Natural killer cell (primary cell): ENCODE measurements at regions not wholly inside any gene's neighbourhood (a gene's known extent, or its start where the extent isn't known, plus 50 kb on each side); places are given as distances from the start of the nearest gene placed in this dataset.

ENCODE experiments used
- ATAC-seq, 3 donors: fragments of 150-1000 bp in 2 of 3; fragments of 200-7000 bp in 1 of 3; cut with Tn5 transposase; 1 replicate in 1 of 3; 2 replicates in 2 of 3; pipeline ENCODE4 v1.10.0; 2021; ENCODE audit warnings: mild to moderate bottlenecking in 2 of 3, moderate library complexity in 2 of 3
- DNase-seq, 2 donors: peaks; one replicate each; pipeline versions ENCODE4 v3.0.0 to v3.0.0-alpha.2; 2013 to 2021; ENCODE audit warnings: mixed read lengths in 1 of 2
- H3K27ac ChIP-seq: one replicate; pipeline ENCODE4 v1.5.1; 2013; ENCODE audit warnings: mild to moderate bottlenecking, low read length
- H3K27me3 ChIP-seq: one replicate; pipeline ENCODE4 v1.6.1; 2013; ENCODE audit warnings: low read length; ENCODE audit not compliant: control insufficient read depth, insufficient read depth
- H3K36me3 ChIP-seq: one replicate; pipeline ENCODE4 v1.6.1; 2013; ENCODE audit warnings: low read length; ENCODE audit not compliant: control insufficient read depth, insufficient read depth
- H3K4me1 ChIP-seq: one replicate; pipeline ENCODE4 v1.6.1; 2013; ENCODE audit warnings: low read length; ENCODE audit not compliant: control insufficient read depth, insufficient read depth
- H3K4me3 ChIP-seq: one replicate; pipeline ENCODE4 v1.5.1; 2013; ENCODE audit warnings: low read length
- H3K9me3 ChIP-seq: one replicate; pipeline ENCODE4 v1.6.1; 2013; ENCODE audit warnings: low read length; ENCODE audit not compliant: control insufficient read depth, insufficient read depth
- H3K27ac Mint-ChIP-seq, 2 donors: one replicate each; pipeline ENCODE4 v1.8.0; 2022; ENCODE audit warnings: mild to moderate bottlenecking in 2 of 2, mixed read lengths in 2 of 2, moderate library complexity in 1 of 2
- H3K27me3 Mint-ChIP-seq, 2 donors: one replicate each; pipeline ENCODE4 v1.8.0; 2022; ENCODE audit warnings: low read depth in 2 of 2, mixed read lengths in 2 of 2
- H3K36me3 Mint-ChIP-seq: one replicate; pipeline ENCODE4 v1.8.0; 2022; ENCODE audit warnings: mixed read lengths
- H3K4me1 Mint-ChIP-seq, 2 donors: one replicate each; pipeline ENCODE4 v1.8.0; 2022; ENCODE audit warnings: mixed read lengths in 2 of 2
- H3K4me3 Mint-ChIP-seq: one replicate; pipeline ENCODE4 v1.8.0; 2022; ENCODE audit warnings: mild to moderate bottlenecking, moderate library complexity, mixed read lengths
- H3K9me3 Mint-ChIP-seq, 2 donors: one replicate each; pipeline ENCODE4 v1.8.0; 2022; ENCODE audit warnings: mixed read lengths in 2 of 2
- WGBS: methylation state at CpG from one replicate; pipeline ENCODE4 v1.1.7; 2013; ENCODE audit warnings: missing lambda C conversion rate; ENCODE audit not compliant: insufficient coverage; 5-methylcytosine and 5-hydroxymethylcytosine counted together
- intact Hi-C: fragments of 100-400 bp; cut with micrococcal nuclease; formaldehyde crosslinking; loops from one replicate; pipeline ENCODE4 v1.14.2; 2022
- TF ChIP-seq, protein P1 (sequence below): fragments of 200-600 bp; IDR thresholded peaks from one replicate; pipeline ENCODE4 v1.8.0; 2022; ENCODE audit warnings: antibody characterized with exemption

DNA sequence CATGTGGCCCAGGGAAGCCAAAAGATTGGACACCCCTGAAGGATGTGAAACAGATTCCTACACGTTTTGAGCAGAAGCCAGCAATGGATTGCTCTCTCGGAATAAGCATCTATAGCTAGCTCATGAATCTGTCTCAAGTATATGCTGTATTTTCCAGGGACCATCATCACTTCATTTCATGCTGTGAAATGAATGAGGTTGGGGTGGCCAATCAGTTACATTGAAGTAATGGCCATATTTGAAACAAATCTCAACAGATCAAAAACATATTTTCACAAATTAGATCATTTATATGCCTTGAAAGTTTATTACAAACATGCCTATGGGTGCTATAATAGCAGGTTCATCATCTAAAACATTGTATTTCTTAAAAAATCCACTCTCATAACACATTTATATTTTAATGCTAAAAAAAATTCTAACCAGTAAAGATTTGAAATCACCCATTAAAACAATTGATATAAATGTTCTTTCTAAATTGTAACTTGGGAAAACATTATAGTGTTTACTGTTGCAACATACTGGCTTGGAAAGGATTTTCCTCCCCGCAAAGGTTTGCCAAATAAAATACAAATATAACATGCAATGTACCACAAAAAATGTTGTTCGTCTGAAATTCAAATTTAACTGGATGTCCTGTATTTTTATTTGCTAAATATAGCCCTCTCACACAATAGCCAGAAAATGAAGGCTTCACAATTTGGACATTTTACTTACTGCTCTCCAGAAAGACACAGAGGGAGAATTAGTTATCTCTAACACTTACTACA, 743.6 kb downstream of the KCNJ2 start:
- ATAC-seq = no peak
- no peaks in the 10 kb centered on the region for H3K36me3 ChIP-seq
- no peaks in the 10 kb centered on the region for H3K27me3 ChIP-seq
- no peak overlapping the region for H3K4me3 ChIP-seq
- Mint-ChIP-seq H3K27ac (no peak overlapping the region), H3K9me3 (peaks cover 13 to 14% of the 10 kb centered on the region in 2 donors), H3K36me3 (no peaks in the 10 kb centered on the region), H3K27me3 (no peaks in the 10 kb centered on the region), H3K4me1 (no peaks in the 10 kb centered on the region), H3K4me3 (no peak overlapping the region)
- 55% methylated on average over 4 of the region's 4 CpGs for WGBS
- no peaks in the 10 kb centered on the region for H3K4me1 ChIP-seq
- TF ChIP-seq, protein P1, sequence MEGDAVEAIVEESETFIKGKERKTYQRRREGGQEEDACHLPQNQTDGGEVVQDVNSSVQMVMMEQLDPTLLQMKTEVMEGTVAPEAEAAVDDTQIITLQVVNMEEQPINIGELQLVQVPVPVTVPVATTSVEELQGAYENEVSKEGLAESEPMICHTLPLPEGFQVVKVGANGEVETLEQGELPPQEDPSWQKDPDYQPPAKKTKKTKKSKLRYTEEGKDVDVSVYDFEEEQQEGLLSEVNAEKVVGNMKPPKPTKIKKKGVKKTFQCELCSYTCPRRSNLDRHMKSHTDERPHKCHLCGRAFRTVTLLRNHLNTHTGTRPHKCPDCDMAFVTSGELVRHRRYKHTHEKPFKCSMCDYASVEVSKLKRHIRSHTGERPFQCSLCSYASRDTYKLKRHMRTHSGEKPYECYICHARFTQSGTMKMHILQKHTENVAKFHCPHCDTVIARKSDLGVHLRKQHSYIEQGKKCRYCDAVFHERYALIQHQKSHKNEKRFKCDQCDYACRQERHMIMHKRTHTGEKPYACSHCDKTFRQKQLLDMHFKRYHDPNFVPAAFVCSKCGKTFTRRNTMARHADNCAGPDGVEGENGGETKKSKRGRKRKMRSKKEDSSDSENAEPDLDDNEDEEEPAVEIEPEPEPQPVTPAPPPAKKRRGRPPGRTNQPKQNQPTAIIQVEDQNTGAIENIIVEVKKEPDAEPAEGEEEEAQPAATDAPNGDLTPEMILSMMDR = no peak
- intact Hi-C loops = no loop called here
- H3K27ac ChIP-seq = no peak overlapping the region
- peaks cover 7% of the 10 kb centered on the region for H3K9me3 ChIP-seq
- no peak for DNase-seq

DNA sequence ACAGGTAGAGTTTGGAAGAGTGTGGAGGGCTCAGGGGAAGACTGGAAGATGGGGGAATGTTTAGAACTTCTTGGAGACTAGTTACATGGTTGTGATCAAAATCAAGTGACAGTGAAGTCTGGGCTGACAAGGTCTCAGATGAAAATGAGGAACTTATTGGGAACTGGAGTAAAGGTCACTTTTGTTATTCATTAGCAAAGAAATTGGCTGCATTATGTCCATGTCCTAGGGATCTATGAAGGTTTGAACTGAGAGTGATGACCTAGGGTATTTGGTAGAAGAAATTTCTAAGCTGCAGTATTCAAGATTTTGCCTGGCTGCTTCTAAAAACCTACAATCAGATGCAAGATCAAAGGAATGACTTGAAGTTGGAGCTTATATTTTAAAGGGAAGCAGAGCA, 747.1 kb downstream of the KCNJ2 start:
- ATAC-seq (no peak), DNase-seq (no peak)
- no peaks in the 10 kb centered on the region for H3K27me3 Mint-ChIP-seq
- peaks cover 10% of the 10 kb centered on the region for H3K9me3 ChIP-seq
- H3K27ac ChIP-seq = no peak overlapping the region
- H3K36me3 Mint-ChIP-seq = no peaks in the 10 kb centered on the region
- H3K4me3 Mint-ChIP-seq = no peak overlapping the region
- H3K27me3 ChIP-seq = no peaks in the 10 kb centered on the region
- intact Hi-C loops = no loop called here
- TF ChIP-seq, protein P1 = no peak
- H3K36me3 ChIP-seq = no peaks in the 10 kb centered on the region
- H3K4me1 Mint-ChIP-seq = no peaks in the 10 kb centered on the region
- no peak overlapping the region for H3K27ac Mint-ChIP-seq
- no peak overlapping the region for H3K4me3 ChIP-seq
- H3K4me1 ChIP-seq = no peaks in the 10 kb centered on the region
- H3K9me3 Mint-ChIP-seq = peaks cover 16 to 18% of the 10 kb centered on the region in 2 donors

DNA sequence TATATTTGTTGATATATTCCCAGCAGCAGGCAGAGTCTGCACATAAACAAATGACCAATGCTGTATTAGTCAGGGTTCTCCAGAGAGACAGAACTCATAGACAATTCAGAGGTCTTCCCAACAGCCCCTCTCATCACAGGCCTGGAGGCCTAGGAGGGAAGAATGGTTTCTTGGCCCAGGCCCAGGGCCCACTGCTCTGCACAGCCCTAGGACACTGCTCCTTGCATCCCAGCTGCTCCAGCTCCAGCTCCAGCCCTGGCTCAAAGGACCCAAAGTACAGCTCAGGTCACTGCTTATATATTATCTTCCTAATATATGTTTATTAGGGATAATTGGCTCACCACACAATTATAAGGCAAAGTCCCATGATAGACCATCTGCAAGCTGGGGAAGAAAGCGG, 749.9 kb downstream of the KCNJ2 start:
- TF ChIP-seq, protein P1 = no peak
- WGBS = 88% methylated on average over 1 of the region's 1 CpG
- H3K4me1 ChIP-seq = no peaks in the 10 kb centered on the region

DNA sequence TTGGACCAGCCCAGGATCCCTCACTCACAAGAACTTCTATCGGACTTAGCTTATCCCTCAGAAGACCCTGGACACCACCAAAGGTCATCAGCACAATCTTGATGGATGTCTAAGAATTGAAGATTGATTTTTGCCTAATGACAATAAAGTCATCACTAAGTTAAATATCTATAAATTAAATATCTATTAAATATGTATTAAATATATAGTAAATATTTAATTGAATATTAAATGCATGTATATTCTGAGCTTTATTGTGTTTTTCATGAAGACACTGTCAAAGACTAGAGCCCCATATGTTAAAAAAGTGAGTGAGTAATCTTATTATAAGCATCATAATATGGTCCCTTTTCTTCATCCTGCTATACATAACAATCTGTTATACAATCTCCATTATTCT, 751.1 kb downstream of the KCNJ2 start:
- no peak for ATAC-seq
- no peaks in the 10 kb centered on the region for H3K36me3 Mint-ChIP-seq
- H3K27me3 Mint-ChIP-seq = no peaks in the 10 kb centered on the region
- TF ChIP-seq, protein P1 = no peak
- no peak for DNase-seq
- H3K4me3 ChIP-seq = no peak overlapping the region
- no peak overlapping the region for H3K27ac Mint-ChIP-seq
- no peaks in the 10 kb centered on the region for H3K36me3 ChIP-seq
- no peak overlapping the region for H3K4me3 Mint-ChIP-seq
- H3K9me3 ChIP-seq = peaks cover 10% of the 10 kb centered on the region
- no peaks in the 10 kb centered on the region for H3K4me1 ChIP-seq
- H3K27me3 ChIP-seq = no peaks in the 10 kb centered on the region
- intact Hi-C loops = no loop called here
- H3K27ac ChIP-seq = no peak overlapping the region
- 90% methylated on average over 1 of the region's 1 CpG for WGBS
- peaks cover 23 to 27% of the 10 kb centered on the region in 2 donors for H3K9me3 Mint-ChIP-seq
- no peaks in the 10 kb centered on the region for H3K4me1 Mint-ChIP-seq

More for the DNA sequence above, 749.9 kb downstream of the KCNJ2 start:
- H3K27ac Mint-ChIP-seq = no peak overlapping the region
- no peak overlapping the region for H3K4me3 ChIP-seq
- H3K4me1 Mint-ChIP-seq = no peaks in the 10 kb centered on the region
- intact Hi-C loops = no loop called here
- ATAC-seq (no peak), DNase-seq (no peak)
- no peaks in the 10 kb centered on the region for H3K27me3 Mint-ChIP-seq
- H3K27me3 ChIP-seq = no peaks in the 10 kb centered on the region
- H3K4me3 Mint-ChIP-seq = no peak overlapping the region
- H3K9me3 ChIP-seq = peaks cover 10% of the 10 kb centered on the region
- no peak overlapping the region for H3K27ac ChIP-seq
- no peaks in the 10 kb centered on the region for H3K36me3 ChIP-seq
- peaks cover 20 to 22% of the 10 kb centered on the region in 2 donors for H3K9me3 Mint-ChIP-seq
- H3K36me3 Mint-ChIP-seq = no peaks in the 10 kb centered on the region
